Lung (tissue), 11 donors: ENCODE measurements at regions not wholly inside any gene's neighbourhood (a gene's known extent, or its start where the extent isn't known, plus 50 kb on each side); places are given as distances from the start of the nearest gene placed in this dataset.

ENCODE experiments used
- ATAC-seq: fragments of 200-7000 bp; cut with Tn5 transposase; one replicate; pipeline ENCODE4 v1.9.1; 2020; ENCODE audit warnings: moderate number of reproducible peaks; ENCODE audit not compliant: insufficient read depth, low FRiP score
- DNase-seq, 3 donors: peaks; one replicate each; pipeline ENCODE4 v3.0.0-alpha.2; 2013 to 2017
- H3K27ac ChIP-seq, 2 donors: one replicate each; pipeline ENCODE4 v1.5.1; 2013; ENCODE audit warnings: mild to moderate bottlenecking in 2 of 2, moderate library complexity in 2 of 2, control low read depth in 1 of 2, inconsistent platforms in 1 of 2, low read depth in 1 of 2, low read length in 1 of 2
- H3K27me3 ChIP-seq, 3 donors: one replicate each; pipeline ENCODE4 v1.5.1; 2013; ENCODE audit warnings: low read length in 2 of 3; ENCODE audit not compliant: control insufficient read depth in 3 of 3, insufficient read depth in 3 of 3
- H3K36me3 ChIP-seq, 4 donors: one replicate each; pipeline ENCODE4 v1.5.1; 2013; ENCODE audit warnings: low read length in 4 of 4, mild to moderate bottlenecking in 1 of 4, moderate library complexity in 1 of 4; ENCODE audit not compliant: control insufficient read depth in 4 of 4, insufficient read depth in 4 of 4
- H3K4me1 ChIP-seq, 5 donors: one replicate each; pipeline ENCODE4 v1.5.1; 2013; ENCODE audit warnings: low read length in 5 of 5, mild to moderate bottlenecking in 2 of 5, moderate library complexity in 1 of 5; ENCODE audit not compliant: control insufficient read depth in 5 of 5, insufficient read depth in 5 of 5
- H3K4me3 ChIP-seq: one replicate; pipeline ENCODE4 v1.5.1; 2013; ENCODE audit warnings: mild to moderate bottlenecking, control low read depth, moderate library complexity
- H3K9ac ChIP-seq, 2 donors: one replicate each; pipeline ENCODE4 v1.5.1; 2013; ENCODE audit warnings: low read length in 2 of 2, control low read depth in 1 of 2; ENCODE audit not compliant: insufficient read depth in 1 of 2
- H3K9me3 ChIP-seq, 4 donors: one replicate each; pipeline ENCODE4 v1.5.1; 2013; ENCODE audit warnings: low read length in 3 of 4, mild to moderate bottlenecking in 1 of 4, moderate library complexity in 1 of 4; ENCODE audit not compliant: control insufficient read depth in 4 of 4, insufficient read depth in 3 of 4
- WGBS, 2 donors: extraction: QIAGEN DNeasy Blood & Tissue Kit; methylation state at CpG; one replicate each; pipeline ENCODE4 v1.1.7; 2013; 5-methylcytosine and 5-hydroxymethylcytosine counted together
- TF ChIP-seq, protein P1 (sequence below): IDR thresholded peaks from 2 replicates; pipeline ENCODE4 v1.5.1; 2012; ENCODE audit warnings: mild to moderate bottlenecking; ENCODE audit errors: control extremely low read depth, extremely low read depth
- donor health status: control.
- donor health status: control.
- donor health status: Bipolar disorder and iron deficiency.
- donor health status: healthy.
- donor health status: DM: yes; HTN: yes; CAD: no.

DNA sequence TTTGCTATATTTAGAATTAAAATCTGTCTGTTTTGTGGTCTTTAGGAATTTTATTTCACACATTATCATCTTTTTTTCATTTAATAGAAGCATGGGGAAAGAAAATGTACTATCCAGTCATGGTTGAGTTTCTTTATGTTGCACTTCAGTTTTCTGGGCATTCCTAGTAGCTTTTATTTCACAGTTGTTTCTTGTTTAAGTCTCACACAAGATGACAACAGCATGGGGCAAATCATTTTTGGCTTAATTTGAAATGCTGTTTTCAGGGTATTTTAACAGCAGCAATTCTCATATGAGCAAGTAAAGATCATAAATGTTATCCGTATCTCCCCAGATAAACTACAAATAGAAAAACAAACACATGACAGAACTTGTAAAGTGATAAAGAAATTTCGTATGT lies 1600.2 kb downstream of the PCDH9 start:
- Histone ChIP-seq H3K9ac (no peak overlapping the region), H3K27ac (no peak overlapping the region), H3K4me1 (no peaks in the 10 kb centered on the region), H3K9me3 (no peaks in the 10 kb centered on the region), H3K4me3 (no peak overlapping the region), H3K36me3 (no peaks in the 10 kb centered on the region), H3K27me3 (no peaks in the 10 kb centered on the region)
- DNase-seq (peak in 2 of 3 donors; percentile 15 to 16), ATAC-seq (no peak)
- TF ChIP-seq, protein P1, sequence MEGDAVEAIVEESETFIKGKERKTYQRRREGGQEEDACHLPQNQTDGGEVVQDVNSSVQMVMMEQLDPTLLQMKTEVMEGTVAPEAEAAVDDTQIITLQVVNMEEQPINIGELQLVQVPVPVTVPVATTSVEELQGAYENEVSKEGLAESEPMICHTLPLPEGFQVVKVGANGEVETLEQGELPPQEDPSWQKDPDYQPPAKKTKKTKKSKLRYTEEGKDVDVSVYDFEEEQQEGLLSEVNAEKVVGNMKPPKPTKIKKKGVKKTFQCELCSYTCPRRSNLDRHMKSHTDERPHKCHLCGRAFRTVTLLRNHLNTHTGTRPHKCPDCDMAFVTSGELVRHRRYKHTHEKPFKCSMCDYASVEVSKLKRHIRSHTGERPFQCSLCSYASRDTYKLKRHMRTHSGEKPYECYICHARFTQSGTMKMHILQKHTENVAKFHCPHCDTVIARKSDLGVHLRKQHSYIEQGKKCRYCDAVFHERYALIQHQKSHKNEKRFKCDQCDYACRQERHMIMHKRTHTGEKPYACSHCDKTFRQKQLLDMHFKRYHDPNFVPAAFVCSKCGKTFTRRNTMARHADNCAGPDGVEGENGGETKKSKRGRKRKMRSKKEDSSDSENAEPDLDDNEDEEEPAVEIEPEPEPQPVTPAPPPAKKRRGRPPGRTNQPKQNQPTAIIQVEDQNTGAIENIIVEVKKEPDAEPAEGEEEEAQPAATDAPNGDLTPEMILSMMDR, result no peak
- WGBS, 2 donors, result 64 to 67% methylated on average over 2 of the region's 2 CpGs

DNA sequence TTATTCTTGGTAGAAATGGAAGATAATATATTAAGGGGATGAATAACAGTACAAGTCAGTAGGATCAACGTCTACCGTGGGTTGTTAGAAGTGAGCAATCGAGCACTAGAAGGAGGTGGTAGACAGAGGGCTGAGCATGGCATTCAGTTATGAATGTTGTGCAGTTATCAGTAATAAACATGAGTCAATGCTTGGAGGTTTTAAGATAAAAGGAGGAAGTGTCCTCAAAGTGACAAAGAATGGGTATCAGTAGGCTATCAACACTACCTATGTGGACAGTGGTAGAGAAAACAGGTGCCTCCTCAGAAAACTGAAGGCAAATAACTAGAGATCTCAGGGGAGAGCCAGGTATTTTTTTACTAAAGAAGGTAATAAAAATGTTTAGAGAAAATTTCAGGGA lies 1607.0 kb downstream of the PCDH9 start:
- no peaks in the 10 kb centered on the region for H3K27me3 ChIP-seq
- no peak overlapping the region for H3K27ac ChIP-seq
- H3K4me1 ChIP-seq, result no peaks in the 10 kb centered on the region
- H3K36me3 ChIP-seq, result no peaks in the 10 kb centered on the region
- H3K4me3 ChIP-seq, result no peak overlapping the region
- TF ChIP-seq, protein P1, result no peak
- 88 to 92% methylated on average over 3 of the region's 3 CpGs for WGBS, 2 donors
- DNase-seq, result no peak
- no peak overlapping the region for H3K9ac ChIP-seq
- ATAC-seq, result no peak
- H3K9me3 ChIP-seq, result no peaks in the 10 kb centered on the region

DNA sequence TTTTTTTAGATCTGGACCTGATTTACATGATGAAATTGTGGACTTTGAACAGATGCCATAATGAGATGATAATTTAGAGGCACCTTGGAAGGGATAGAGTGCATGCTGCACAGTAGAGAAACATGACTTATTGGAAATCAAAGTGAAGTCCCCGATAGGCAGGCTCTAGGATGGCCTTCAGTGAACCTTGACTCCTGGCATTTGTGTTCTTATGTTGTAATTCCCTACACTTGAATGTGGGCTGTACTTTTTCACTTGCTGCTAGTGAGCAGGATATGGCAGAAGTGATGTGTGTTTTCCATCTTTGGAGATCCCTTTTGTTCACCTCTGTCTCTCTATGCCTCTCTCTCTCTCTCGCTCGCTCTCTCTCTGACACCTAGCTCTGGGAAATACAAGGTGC lies 1614.6 kb downstream of the PCDH9 start:
- Histone ChIP-seq H3K36me3 (no peaks in the 10 kb centered on the region), H3K4me3 (no peak overlapping the region), H3K9me3 (no peaks in the 10 kb centered on the region), H3K4me1 (no peaks in the 10 kb centered on the region), H3K27me3 (no peaks in the 10 kb centered on the region), H3K27ac (no peak overlapping the region), H3K9ac (no peak overlapping the region)
- no peak for ATAC-seq
- DNase-seq, result no peak
- WGBS, 2 donors, result 91 to 95% methylated on average over 3 of the region's 3 CpGs
- TF ChIP-seq, protein P1, result no peak

DNA sequence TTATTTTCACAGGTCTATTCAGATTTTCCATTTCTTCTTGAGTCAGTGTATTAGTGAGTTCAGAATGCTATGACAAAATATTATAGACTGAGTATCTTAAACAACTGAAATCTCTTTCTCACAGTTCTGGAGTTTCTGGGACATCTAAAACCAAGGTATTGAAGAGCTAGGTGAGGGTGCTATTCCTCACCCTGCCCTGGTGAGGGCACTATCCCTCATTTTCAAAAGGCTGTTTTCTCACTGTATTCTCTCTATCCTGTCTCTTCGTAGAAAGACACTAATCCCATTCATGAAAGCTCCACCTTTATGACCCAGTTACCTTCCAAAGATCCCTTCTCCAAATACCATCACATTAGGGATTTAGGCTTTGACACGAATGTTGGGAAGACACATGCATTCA lies 1617.1 kb downstream of the PCDH9 start:
- Histone ChIP-seq H3K4me3 (no peak overlapping the region), H3K36me3 (no peaks in the 10 kb centered on the region), H3K9ac (no peak overlapping the region), H3K4me1 (no peaks in the 10 kb centered on the region), H3K27ac (no peak overlapping the region), H3K9me3 (no peaks in the 10 kb centered on the region), H3K27me3 (no peaks in the 10 kb centered on the region)
- no peak for ATAC-seq
- no peak for DNase-seq
- 85 to 95% methylated on average over 2 of the region's 2 CpGs for WGBS, 2 donors
- TF ChIP-seq, protein P1, result no peak
